Liver (tissue), 8 donors: ENCODE measurements at regions not wholly inside any gene's neighbourhood (a gene's known extent, or its start where the extent isn't known, plus 50 kb on each side); places are given as distances from the start of the nearest gene placed in this dataset.

Experiments used
- DNase-seq: peaks from one replicate; pipeline ENCODE4 v3.0.0-alpha.2; 2017; ENCODE audit warnings: low spot score
- H3K27ac ChIP-seq, 2 donors: one replicate each; pipeline ENCODE4 v1.7.0; 2013; ENCODE audit warnings: inconsistent platforms in 2 of 2, low read length in 2 of 2, control low read depth in 1 of 2, low read depth in 1 of 2, mild to moderate bottlenecking in 1 of 2
- H3K27me3 ChIP-seq, 4 donors: one replicate each; pipeline versions ENCODE4 v1.6.1 to v1.7.0; 2013; ENCODE audit warnings: low read length in 3 of 4, inconsistent platforms in 1 of 4, mild to moderate bottlenecking in 1 of 4, moderate library complexity in 1 of 4; ENCODE audit not compliant: control insufficient read depth in 4 of 4, insufficient read depth in 4 of 4
- H3K36me3 ChIP-seq, 4 donors: one replicate each; pipeline versions ENCODE4 v1.6.1 to v1.7.0; 2013; ENCODE audit warnings: low read length in 3 of 4, mild to moderate bottlenecking in 3 of 4, low read depth in 1 of 4, moderate library complexity in 1 of 4; ENCODE audit not compliant: control insufficient read depth in 4 of 4, insufficient read depth in 3 of 4
- H3K4me1 ChIP-seq, 4 donors: one replicate each; pipeline versions ENCODE4 v1.6.1 to v1.7.0; 2013; ENCODE audit warnings: low read length in 3 of 4, mild to moderate bottlenecking in 3 of 4, moderate library complexity in 1 of 4; ENCODE audit not compliant: control insufficient read depth in 4 of 4, insufficient read depth in 4 of 4
- H3K4me3 ChIP-seq, 3 donors: one replicate each; pipeline versions ENCODE4 v1.6.1 to v1.7.0; 2013; ENCODE audit warnings: low read length in 3 of 3, control low read depth in 1 of 3, low read depth in 1 of 3, mild to moderate bottlenecking in 1 of 3
- H3K9ac ChIP-seq, 2 donors: one replicate each; pipeline ENCODE4 v1.7.0; 2013; ENCODE audit warnings: low read length in 2 of 2, mild to moderate bottlenecking in 2 of 2, moderate library complexity in 2 of 2, control low read depth in 1 of 2, low read depth in 1 of 2
- H3K9me3 ChIP-seq, 4 donors: one replicate each; pipeline versions ENCODE4 v1.6.1 to v1.7.0; 2013; ENCODE audit warnings: low read length in 3 of 4; ENCODE audit not compliant: control insufficient read depth in 4 of 4
- EGR1 ChIP-seq, 2 donors: IDR thresholded peaks; 2 replicates each; pipeline ENCODE4 v1.6.1; 2016 to 2018; ENCODE audit warnings: antibody characterized with exemption in 2 of 2, low read depth in 2 of 2
- FOXA1 ChIP-seq: IDR thresholded peaks from 2 replicates; pipeline ENCODE4 v1.6.1; 2016; ENCODE audit warnings: antibody characterized with exemption
- FOXA2 ChIP-seq: IDR thresholded peaks from 2 replicates; pipeline ENCODE4 v1.6.1; 2016; ENCODE audit warnings: antibody characterized with exemption
- GABPA ChIP-seq, 2 donors: IDR thresholded peaks in 1 of 2; conservative IDR thresholded peaks in 1 of 2; 2 replicates each; pipeline ENCODE4 v1.6.1; 2016; ENCODE audit warnings: antibody characterized with exemption in 2 of 2, mild to moderate bottlenecking in 1 of 2, moderate library complexity in 1 of 2
- RAD21 ChIP-seq, 2 donors: IDR thresholded peaks; 2 replicates each; pipeline ENCODE4 v1.6.1; 2016; ENCODE audit warnings: antibody characterized with exemption in 2 of 2, mild to moderate bottlenecking in 2 of 2
- TAF1 ChIP-seq: conservative IDR thresholded peaks from 2 replicates; pipeline ENCODE4 v1.6.1; 2016; ENCODE audit warnings: antibody characterized with exemption, mild to moderate bottlenecking
- YY1 ChIP-seq: IDR thresholded peaks from 2 replicates; pipeline ENCODE4 v1.6.1; 2016; ENCODE audit warnings: antibody characterized with exemption, mild to moderate bottlenecking
- WGBS: extraction: QIAGEN DNeasy Blood & Tissue Kit; methylation state at CpG from one replicate; pipeline ENCODE4 v1.1.7; 2013; 5-methylcytosine and 5-hydroxymethylcytosine counted together
- TF ChIP-seq, protein P1 (sequence below): IDR thresholded peaks from 2 replicates; pipeline ENCODE4 v1.6.1; 2016; ENCODE audit warnings: antibody characterized with exemption, mild to moderate bottlenecking
- TF ChIP-seq, protein P2 (sequence below): fragments of 150-350 bp; IDR thresholded peaks from 2 replicates; pipeline ENCODE4 v1.5.1; 2017; ENCODE audit warnings: improper control_type of control experiment, low read depth, low read length; ENCODE audit not compliant: missing input control
- donor health status: healthy.
- donor health status: healthy.
- donor health status: healthy.
- donor health status: healthy.
- donor health status: healthy.

DNA sequence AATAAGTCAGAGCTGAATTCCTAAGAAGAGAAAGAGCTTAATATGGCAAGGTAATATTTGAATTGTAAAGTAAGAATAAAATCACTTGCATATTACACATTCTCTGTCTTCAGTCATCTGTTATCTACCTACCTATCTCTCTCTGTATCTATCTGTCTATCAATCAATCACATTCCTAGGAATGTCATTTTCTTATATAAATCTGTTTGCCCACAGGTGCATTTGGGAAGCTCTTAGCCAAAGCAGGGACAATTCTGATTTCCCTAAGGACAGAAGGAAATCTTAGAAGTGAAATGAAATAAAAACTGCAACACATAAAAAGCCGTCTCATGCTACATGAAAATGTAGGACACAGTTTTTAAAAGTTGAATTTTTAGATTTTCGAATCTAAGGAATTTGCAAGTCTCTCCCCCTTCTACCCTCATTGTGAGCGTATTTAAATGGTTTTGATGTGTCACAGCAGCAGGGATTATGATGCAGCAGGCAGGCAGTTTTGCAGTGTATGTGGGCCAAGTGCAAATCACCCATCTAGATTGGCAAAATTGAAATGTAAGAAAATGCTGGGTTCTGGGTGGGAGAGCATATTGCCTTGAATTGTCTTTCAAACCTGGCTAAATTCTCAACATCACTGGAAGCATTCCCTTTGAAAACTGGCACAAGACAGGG, 155.7 kb downstream of the ACER2 start:
- peaks cover 0 to 3% (median 0%) of the 10 kb centered on the region in 4 donors for H3K9me3 ChIP-seq
- H3K4me3 ChIP-seq, result no peak overlapping the region
- no peaks in the 10 kb centered on the region for H3K27me3 ChIP-seq
- 51% methylated on average over 3 of the region's 3 CpGs for WGBS
- TF ChIP-seq, protein P1, sequence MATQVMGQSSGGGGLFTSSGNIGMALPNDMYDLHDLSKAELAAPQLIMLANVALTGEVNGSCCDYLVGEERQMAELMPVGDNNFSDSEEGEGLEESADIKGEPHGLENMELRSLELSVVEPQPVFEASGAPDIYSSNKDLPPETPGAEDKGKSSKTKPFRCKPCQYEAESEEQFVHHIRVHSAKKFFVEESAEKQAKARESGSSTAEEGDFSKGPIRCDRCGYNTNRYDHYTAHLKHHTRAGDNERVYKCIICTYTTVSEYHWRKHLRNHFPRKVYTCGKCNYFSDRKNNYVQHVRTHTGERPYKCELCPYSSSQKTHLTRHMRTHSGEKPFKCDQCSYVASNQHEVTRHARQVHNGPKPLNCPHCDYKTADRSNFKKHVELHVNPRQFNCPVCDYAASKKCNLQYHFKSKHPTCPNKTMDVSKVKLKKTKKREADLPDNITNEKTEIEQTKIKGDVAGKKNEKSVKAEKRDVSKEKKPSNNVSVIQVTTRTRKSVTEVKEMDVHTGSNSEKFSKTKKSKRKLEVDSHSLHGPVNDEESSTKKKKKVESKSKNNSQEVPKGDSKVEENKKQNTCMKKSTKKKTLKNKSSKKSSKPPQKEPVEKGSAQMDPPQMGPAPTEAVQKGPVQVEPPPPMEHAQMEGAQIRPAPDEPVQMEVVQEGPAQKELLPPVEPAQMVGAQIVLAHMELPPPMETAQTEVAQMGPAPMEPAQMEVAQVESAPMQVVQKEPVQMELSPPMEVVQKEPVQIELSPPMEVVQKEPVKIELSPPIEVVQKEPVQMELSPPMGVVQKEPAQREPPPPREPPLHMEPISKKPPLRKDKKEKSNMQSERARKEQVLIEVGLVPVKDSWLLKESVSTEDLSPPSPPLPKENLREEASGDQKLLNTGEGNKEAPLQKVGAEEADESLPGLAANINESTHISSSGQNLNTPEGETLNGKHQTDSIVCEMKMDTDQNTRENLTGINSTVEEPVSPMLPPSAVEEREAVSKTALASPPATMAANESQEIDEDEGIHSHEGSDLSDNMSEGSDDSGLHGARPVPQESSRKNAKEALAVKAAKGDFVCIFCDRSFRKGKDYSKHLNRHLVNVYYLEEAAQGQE, result no peak
- TF ChIP-seq RAD21 (IDR thresholded peaks at IDR 0.05), result no peak
- TF ChIP-seq, protein P2, sequence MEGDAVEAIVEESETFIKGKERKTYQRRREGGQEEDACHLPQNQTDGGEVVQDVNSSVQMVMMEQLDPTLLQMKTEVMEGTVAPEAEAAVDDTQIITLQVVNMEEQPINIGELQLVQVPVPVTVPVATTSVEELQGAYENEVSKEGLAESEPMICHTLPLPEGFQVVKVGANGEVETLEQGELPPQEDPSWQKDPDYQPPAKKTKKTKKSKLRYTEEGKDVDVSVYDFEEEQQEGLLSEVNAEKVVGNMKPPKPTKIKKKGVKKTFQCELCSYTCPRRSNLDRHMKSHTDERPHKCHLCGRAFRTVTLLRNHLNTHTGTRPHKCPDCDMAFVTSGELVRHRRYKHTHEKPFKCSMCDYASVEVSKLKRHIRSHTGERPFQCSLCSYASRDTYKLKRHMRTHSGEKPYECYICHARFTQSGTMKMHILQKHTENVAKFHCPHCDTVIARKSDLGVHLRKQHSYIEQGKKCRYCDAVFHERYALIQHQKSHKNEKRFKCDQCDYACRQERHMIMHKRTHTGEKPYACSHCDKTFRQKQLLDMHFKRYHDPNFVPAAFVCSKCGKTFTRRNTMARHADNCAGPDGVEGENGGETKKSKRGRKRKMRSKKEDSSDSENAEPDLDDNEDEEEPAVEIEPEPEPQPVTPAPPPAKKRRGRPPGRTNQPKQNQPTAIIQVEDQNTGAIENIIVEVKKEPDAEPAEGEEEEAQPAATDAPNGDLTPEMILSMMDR, result no peak
- DNase-seq, result no peak
- no peak overlapping the region for H3K9ac ChIP-seq
- no peaks in the 10 kb centered on the region for H3K4me1 ChIP-seq
- H3K36me3 ChIP-seq, result no peaks in the 10 kb centered on the region
- no peak overlapping the region for H3K27ac ChIP-seq

DNA sequence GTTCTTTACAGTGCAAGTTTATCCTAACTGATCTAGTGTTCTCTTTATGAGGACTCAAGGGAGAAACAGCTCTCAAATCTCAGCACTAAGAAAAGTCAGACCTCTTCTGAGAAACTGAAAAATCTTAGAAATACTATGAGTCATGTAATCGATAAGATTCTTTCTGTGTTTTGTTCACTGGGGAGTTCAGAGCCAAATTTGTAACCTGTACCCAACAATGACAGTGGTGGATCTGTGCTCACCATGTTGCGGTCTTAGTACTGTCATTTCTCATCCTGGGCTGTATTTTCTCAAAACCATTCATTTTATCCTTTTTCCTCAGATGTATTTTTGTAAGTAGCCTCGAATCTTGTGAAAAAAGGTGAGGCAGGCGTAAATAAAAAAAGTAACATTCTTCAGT, 146.4 kb downstream of the ACER2 start:
- Histone ChIP-seq H3K4me1 (no peaks in the 10 kb centered on the region), H3K9ac (no peak overlapping the region), H3K4me3 (no peak overlapping the region), H3K27me3 (no peaks in the 10 kb centered on the region), H3K36me3 (no peaks in the 10 kb centered on the region), H3K27ac (no peak overlapping the region), H3K9me3 (peaks cover 0 to 14% (median 6%) of the 10 kb centered on the region in 4 donors)
- WGBS, result 65% methylated on average over 4 of the region's 4 CpGs
- DNase-seq, result no peak
- no peak for TF ChIP-seq GABPA (IDR thresholded peaks at IDR 0.05 in 1 of 2, conservative IDR thresholded peaks at IDR 0.05 in 1 of 2)
- TF ChIP-seq YY1, result no peak
- TF ChIP-seq, protein P1, result no peak
- no peak for TF ChIP-seq EGR1 (IDR thresholded peaks at IDR 0.05; ENCODE audit: low read depth in 2 of 2)
- TF ChIP-seq TAF1, result no peak
- no peak for TF ChIP-seq FOXA2
- no peak for TF ChIP-seq RAD21 (IDR thresholded peaks at IDR 0.05)
- TF ChIP-seq FOXA1, result no peak
